GM10266 (cell line): ENCODE measurements at regions not wholly inside any gene's neighbourhood (a gene's known extent, or its start where the extent isn't known, plus 50 kb on each side); places are given as distances from the start of the nearest gene placed in this dataset.

Source experiments
- DNase-seq: peaks from one replicate; pipeline ENCODE4 v3.0.0; 2012; ENCODE audit errors: extremely low spot score
- CTCF ChIP-seq: IDR thresholded peaks from 2 replicates; pipeline ENCODE4 v1.5.1; 2012; ENCODE audit warnings: mild to moderate bottlenecking, low read depth; ENCODE audit not compliant: control insufficient read depth, insufficient read depth; ENCODE audit errors: missing control alignments

GRCh38 chr7:114788706-114789105 lies 133.2 kb upstream of the MDFIC start:
- no peak for TF ChIP-seq CTCF
- DNase-seq = no peak

DNA sequence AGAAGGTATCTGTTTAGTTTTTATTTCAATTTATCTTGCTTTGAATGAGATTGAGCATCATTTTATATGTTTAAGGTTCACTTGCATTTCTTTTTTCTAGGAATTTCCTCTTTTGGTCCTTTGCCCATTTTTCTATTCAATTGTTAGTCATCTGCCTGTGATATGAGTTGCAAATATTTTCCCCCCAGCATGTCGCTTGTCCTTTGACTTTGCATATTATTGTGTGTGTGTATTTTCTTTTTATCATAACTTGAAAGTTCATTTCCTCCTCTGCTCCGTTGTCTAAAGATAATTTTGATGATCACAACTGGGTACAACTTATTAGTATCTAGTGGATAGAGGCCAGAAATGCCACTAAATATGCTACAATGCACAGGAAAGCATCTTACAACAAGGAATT lies 132.7 kb upstream of the MDFIC start:
- DNase-seq = no peak
- TF ChIP-seq CTCF = no peak

GRCh38 chr7:114789871-114790311 lies 132.0 kb upstream of the MDFIC start:
- no peak for DNase-seq
- TF ChIP-seq CTCF = no peak

DNA sequence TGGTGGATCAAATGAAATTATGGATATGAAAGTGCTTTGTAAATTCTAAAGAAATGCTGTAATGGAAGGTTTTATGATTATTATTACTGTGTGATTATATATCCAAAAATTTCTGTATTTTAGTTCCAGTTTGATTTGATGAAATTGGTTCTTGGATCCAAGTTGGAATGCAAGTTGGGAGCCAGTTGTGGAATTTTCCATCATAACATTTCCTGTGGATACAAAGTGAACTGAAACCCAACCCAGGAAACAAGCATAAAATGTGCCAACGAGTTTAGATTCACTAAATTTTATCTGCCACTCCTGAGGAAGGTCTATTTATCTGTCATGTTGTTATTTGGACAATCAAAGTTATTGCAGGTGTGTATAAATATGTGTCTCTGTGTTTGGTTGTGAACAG lies 131.4 kb upstream of the MDFIC start:
- no peak for DNase-seq

DNA sequence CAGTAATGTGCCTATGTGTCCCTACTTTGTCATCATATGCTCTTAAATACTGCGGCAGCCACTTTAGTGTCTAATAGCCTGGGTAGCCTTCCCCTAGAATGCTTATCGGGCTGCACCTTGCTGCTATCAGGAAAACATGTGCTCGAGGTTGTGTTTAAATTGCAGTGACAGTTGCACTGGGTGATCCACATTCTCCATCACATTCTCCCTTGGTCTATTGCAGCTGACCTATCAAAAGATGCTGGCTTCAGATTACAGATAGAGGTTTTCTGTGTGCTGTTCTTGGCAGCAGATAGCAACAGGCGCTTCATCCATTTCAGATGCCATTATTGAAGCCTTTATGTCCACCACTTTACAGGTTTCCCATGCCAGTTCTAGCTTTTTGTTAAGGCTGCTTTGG lies 130.1 kb upstream of the MDFIC start:
- DNase-seq = no peak

More for the DNA sequence above, 131.4 kb upstream of the MDFIC start:
- no peak for TF ChIP-seq CTCF

GRCh38 chr7:114793155-114793845 lies 128.6 kb upstream of the MDFIC start:
- DNase-seq = no peak
- TF ChIP-seq CTCF = no peak

More for the DNA sequence above, 130.1 kb upstream of the MDFIC start:
- TF ChIP-seq CTCF = no peak

DNA sequence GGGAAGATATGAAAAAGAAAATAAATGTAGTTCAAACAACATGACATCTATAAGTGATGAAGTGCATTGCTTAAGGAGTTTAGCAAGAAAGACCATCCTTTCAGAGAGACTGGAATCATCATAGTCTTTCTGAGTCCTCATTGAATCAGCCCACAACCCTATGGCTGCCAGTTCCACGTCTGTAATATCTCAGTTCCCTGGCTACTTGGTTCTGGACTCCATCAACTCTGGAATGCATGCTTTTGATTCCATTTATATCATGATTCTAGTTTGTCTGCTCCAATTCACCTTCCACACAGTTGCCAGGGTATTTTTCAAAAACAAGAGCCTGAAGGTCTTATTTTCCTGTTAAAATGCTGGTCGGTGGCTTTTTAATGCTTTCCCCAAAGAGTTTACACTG lies 126.4 kb upstream of the MDFIC start:
- TF ChIP-seq CTCF = no peak
- DNase-seq = no peak
